ENCODE measurements at regions not wholly inside any gene's neighbourhood (a gene's known extent, or its start where the extent isn't known, plus 50 kb on each side); places are given as distances from the start of the nearest gene placed in this dataset.

GRCh38 chr1:187471555-187471954 is 642.8 kb downstream of the PLA2G4A start:
- no peak for TF ChIP-seq CTCF (IDR thresholded peaks at IDR 0.05; ENCODE audit: low read length)
- Histone ChIP-seq H3K9me3 (replicated peaks; ENCODE audit: insufficient read depth, low read length) (no peaks in the 10 kb centered on the region), H3K27me3 (replicated peaks; ENCODE audit: insufficient read depth, low read length) (no peaks in the 10 kb centered on the region), H3K79me2 (ENCODE audit: low read length) (no peaks in the 10 kb centered on the region), H2AFZ (ENCODE audit: low read length) (no peak overlapping the region), H3K4me3 (ENCODE audit: low read length) (no peak overlapping the region), H3K27ac (ENCODE audit: low read length) (no peak overlapping the region), H3K4me1 (ENCODE audit: low read length) (no peaks in the 10 kb centered on the region), H3K9ac (ENCODE audit: low read length) (no peak overlapping the region), H3K36me3 (replicated peaks; ENCODE audit: insufficient read depth, low read length) (no peaks in the 10 kb centered on the region), H3K9me2 (replicated peaks; ENCODE audit: insufficient read depth, low read length) (no peaks in the 10 kb centered on the region), H4K20me1 (ENCODE audit: insufficient read depth, low read length) (no peaks in the 10 kb centered on the region), H3K4me2 (ENCODE audit: low read depth, low read length) (no peak overlapping the region), H3F3A (ENCODE audit: insufficient read depth, low read length) (no peaks in the 10 kb centered on the region)
- DNase-seq, result no peak

- no peaks in the 10 kb centered on the region for H3K9me2 ChIP-seq (replicated peaks; ENCODE audit: insufficient read depth, low read length)
- no peaks in the 10 kb centered on the region for H3K36me3 ChIP-seq (replicated peaks; ENCODE audit: insufficient read depth, low read length)
- no peak overlapping the region for H3K4me3 ChIP-seq (ENCODE audit: low read length)
- H3K4me2 ChIP-seq (ENCODE audit: low read depth, low read length), result no peak overlapping the region
- no peaks in the 10 kb centered on the region for H3K9me3 ChIP-seq (replicated peaks; ENCODE audit: insufficient read depth, low read length)
- H3K79me2 ChIP-seq (ENCODE audit: low read length), result no peaks in the 10 kb centered on the region
- TF ChIP-seq EZH2phosphoT487 (IDR thresholded peaks at IDR 0.05; ENCODE audit: low read length), result no peak
- TF ChIP-seq CTCF (IDR thresholded peaks at IDR 0.05; ENCODE audit: low read length), result no peak
- TF ChIP-seq EZH2 (optimal IDR thresholded peaks at IDR 0.05; ENCODE audit: low read depth, low read length), result no peak
- H4K20me1 ChIP-seq (ENCODE audit: insufficient read depth, low read length), result no peaks in the 10 kb centered on the region
- no peaks in the 10 kb centered on the region for H3K4me1 ChIP-seq (ENCODE audit: low read length)
- no peak overlapping the region for H2AFZ ChIP-seq (ENCODE audit: low read length)
- no peaks in the 10 kb centered on the region for H3F3A ChIP-seq (ENCODE audit: insufficient read depth, low read length)
- no peak for DNase-seq
- no peak overlapping the region for H3K27ac ChIP-seq (ENCODE audit: low read length)
- no peaks in the 10 kb centered on the region for H3K27me3 ChIP-seq (replicated peaks; ENCODE audit: insufficient read depth, low read length)
- H3K9ac ChIP-seq (ENCODE audit: low read length), result no peak overlapping the region
These were observed 645.6 kb downstream of the PLA2G4A start for GRCh38 chr1:187474336-187474735.

- no peak overlapping the region for H3K4me2 ChIP-seq (ENCODE audit: low read depth, low read length)
- no peaks in the 10 kb centered on the region for H3K9me3 ChIP-seq (replicated peaks; ENCODE audit: insufficient read depth, low read length)
- H2AFZ ChIP-seq (ENCODE audit: low read length), result no peak overlapping the region
- no peaks in the 10 kb centered on the region for H3K36me3 ChIP-seq (replicated peaks; ENCODE audit: insufficient read depth, low read length)
- H3K9ac ChIP-seq (ENCODE audit: low read length), result no peak overlapping the region
- no peak overlapping the region for H3K4me3 ChIP-seq (ENCODE audit: low read length)
- H3K4me1 ChIP-seq (ENCODE audit: low read length), result no peaks in the 10 kb centered on the region
- no peaks in the 10 kb centered on the region for H3K9me2 ChIP-seq (replicated peaks; ENCODE audit: insufficient read depth, low read length)
- H4K20me1 ChIP-seq (ENCODE audit: insufficient read depth, low read length), result no peaks in the 10 kb centered on the region
- DNase-seq, result no peak
- no peak overlapping the region for H3K27ac ChIP-seq (ENCODE audit: low read length)
- no peaks in the 10 kb centered on the region for H3K27me3 ChIP-seq (replicated peaks; ENCODE audit: insufficient read depth, low read length)
- H3F3A ChIP-seq (ENCODE audit: insufficient read depth, low read length), result no peaks in the 10 kb centered on the region
- no peaks in the 10 kb centered on the region for H3K79me2 ChIP-seq (ENCODE audit: low read length)
- TF ChIP-seq CTCF (IDR thresholded peaks at IDR 0.05; ENCODE audit: low read length) (peak; percentile 40), EZH2phosphoT487 (IDR thresholded peaks at IDR 0.05; ENCODE audit: low read length) (no peak), EZH2 (optimal IDR thresholded peaks at IDR 0.05; ENCODE audit: low read depth, low read length) (no peak)
These were observed 647.9 kb downstream of the PLA2G4A start for GRCh38 chr1:187476671-187477070.

All from MM.1S (cell line).